HL-60 (cell line): ENCODE measurements at regions not wholly inside any gene's neighbourhood (a gene's known extent, or its start where the extent isn't known, plus 50 kb on each side); places are given as distances from the start of the nearest gene placed in this dataset.

Source experiments
- DNase-seq, 2 experiments: peaks; one replicate each; pipeline ENCODE4 v3.0.0-alpha.2; 2010 to 2020; ENCODE audit warnings: low read depth in 1 of 2, low spot score in 1 of 2
- H3K27ac ChIP-seq: fragments of 250-450 bp; sonication (Bioruptor Pico); replicated peaks from 2 replicates; pipeline ENCODE4 v1.5.1; 2020; ENCODE audit warnings: mild to moderate bottlenecking, moderate library complexity
- H3K27me3 ChIP-seq: fragments of 250-450 bp; sonication (Bioruptor Pico); 2 replicates; pipeline ENCODE4 v1.5.1; 2021; ENCODE audit warnings: mild to moderate bottlenecking, moderate library complexity; ENCODE audit not compliant: insufficient read depth, poor library complexity, severe bottlenecking
- H3K4me3 ChIP-seq: replicated peaks from 2 replicates; pipeline ENCODE4 v1.5.1; 2011; ENCODE audit warnings: mild to moderate bottlenecking, control low read depth, low read length; ENCODE audit not compliant: insufficient read depth
- GABPA ChIP-seq: IDR thresholded peaks from 2 replicates; pipeline ENCODE4 v1.6.1; 2012; ENCODE audit warnings: low read depth
- POLR2AphosphoS5 ChIP-seq: IDR thresholded peaks from 2 replicates; pipeline ENCODE4 v1.6.1; 2012; ENCODE audit warnings: low read depth
- SPI1 ChIP-seq: IDR thresholded peaks from 2 replicates; pipeline ENCODE4 v1.6.1; 2012; ENCODE audit warnings: low read depth, mild to moderate bottlenecking, borderline replicate concordance
- TF ChIP-seq, protein P1 (sequence below): IDR thresholded peaks from 2 replicates; pipeline ENCODE4 v1.6.1; 2012; ENCODE audit warnings: low read depth; ENCODE audit not compliant: insufficient replicate concordance
- TF ChIP-seq, protein P2 (sequence below): IDR thresholded peaks from one replicate; pipeline ENCODE4 v1.5.1; 2011; ENCODE audit warnings: low read length, control low read depth, inconsistent platforms; ENCODE audit not compliant: insufficient read depth

DNA sequence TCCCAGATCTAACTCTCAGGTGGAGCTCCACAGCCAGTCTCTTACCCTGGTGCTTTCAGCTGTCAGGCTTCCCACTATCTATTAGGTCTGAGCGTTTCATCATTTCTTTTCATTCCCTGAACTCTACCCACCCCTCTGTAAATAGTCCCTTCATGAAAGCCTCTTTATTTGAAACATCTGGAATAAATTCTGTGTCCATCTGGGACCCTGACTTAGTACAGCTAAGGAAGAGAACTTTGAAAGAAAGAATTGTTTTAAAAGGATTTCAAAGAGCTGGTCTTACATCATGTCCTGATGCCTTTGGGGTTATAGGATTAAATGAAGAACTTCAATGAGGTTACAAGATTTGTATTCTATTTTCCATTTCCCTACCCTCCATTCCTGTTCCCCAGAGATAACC is 388.5 kb upstream of the CA10 start:
- Histone ChIP-seq H3K4me3 (no peak overlapping the region), H3K27me3 (no peaks in the 10 kb centered on the region), H3K27ac (no peak overlapping the region)
- DNase-seq: no peak
- TF ChIP-seq GABPA: no peak
- TF ChIP-seq, protein P1, sequence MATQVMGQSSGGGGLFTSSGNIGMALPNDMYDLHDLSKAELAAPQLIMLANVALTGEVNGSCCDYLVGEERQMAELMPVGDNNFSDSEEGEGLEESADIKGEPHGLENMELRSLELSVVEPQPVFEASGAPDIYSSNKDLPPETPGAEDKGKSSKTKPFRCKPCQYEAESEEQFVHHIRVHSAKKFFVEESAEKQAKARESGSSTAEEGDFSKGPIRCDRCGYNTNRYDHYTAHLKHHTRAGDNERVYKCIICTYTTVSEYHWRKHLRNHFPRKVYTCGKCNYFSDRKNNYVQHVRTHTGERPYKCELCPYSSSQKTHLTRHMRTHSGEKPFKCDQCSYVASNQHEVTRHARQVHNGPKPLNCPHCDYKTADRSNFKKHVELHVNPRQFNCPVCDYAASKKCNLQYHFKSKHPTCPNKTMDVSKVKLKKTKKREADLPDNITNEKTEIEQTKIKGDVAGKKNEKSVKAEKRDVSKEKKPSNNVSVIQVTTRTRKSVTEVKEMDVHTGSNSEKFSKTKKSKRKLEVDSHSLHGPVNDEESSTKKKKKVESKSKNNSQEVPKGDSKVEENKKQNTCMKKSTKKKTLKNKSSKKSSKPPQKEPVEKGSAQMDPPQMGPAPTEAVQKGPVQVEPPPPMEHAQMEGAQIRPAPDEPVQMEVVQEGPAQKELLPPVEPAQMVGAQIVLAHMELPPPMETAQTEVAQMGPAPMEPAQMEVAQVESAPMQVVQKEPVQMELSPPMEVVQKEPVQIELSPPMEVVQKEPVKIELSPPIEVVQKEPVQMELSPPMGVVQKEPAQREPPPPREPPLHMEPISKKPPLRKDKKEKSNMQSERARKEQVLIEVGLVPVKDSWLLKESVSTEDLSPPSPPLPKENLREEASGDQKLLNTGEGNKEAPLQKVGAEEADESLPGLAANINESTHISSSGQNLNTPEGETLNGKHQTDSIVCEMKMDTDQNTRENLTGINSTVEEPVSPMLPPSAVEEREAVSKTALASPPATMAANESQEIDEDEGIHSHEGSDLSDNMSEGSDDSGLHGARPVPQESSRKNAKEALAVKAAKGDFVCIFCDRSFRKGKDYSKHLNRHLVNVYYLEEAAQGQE: no peak
- TF ChIP-seq, protein P2, sequence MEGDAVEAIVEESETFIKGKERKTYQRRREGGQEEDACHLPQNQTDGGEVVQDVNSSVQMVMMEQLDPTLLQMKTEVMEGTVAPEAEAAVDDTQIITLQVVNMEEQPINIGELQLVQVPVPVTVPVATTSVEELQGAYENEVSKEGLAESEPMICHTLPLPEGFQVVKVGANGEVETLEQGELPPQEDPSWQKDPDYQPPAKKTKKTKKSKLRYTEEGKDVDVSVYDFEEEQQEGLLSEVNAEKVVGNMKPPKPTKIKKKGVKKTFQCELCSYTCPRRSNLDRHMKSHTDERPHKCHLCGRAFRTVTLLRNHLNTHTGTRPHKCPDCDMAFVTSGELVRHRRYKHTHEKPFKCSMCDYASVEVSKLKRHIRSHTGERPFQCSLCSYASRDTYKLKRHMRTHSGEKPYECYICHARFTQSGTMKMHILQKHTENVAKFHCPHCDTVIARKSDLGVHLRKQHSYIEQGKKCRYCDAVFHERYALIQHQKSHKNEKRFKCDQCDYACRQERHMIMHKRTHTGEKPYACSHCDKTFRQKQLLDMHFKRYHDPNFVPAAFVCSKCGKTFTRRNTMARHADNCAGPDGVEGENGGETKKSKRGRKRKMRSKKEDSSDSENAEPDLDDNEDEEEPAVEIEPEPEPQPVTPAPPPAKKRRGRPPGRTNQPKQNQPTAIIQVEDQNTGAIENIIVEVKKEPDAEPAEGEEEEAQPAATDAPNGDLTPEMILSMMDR: no peak
- TF ChIP-seq SPI1: no peak
- no peak for TF ChIP-seq POLR2AphosphoS5

DNA sequence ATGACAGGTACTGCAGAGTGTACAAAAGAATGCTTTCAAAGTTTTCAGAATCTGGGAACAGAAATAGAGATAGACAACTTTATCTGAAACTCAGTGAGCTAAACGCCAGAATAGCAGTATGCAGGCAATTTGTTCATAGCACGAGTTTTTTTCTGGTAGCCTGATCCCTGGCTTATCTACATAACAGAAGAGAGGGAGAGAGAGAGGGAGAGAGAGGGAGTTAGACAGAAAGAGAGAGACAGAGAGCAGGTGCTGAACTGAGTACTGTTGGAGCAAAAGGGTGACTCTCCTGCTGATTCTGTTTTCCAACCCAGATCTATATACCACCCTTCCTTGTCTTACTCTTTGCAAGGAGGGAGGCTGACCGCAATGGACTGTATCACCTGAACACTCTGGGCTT is 388.0 kb upstream of the CA10 start:
- TF ChIP-seq, protein P2: no peak
- TF ChIP-seq SPI1 (no peak), GABPA (no peak), POLR2AphosphoS5 (no peak)
- TF ChIP-seq, protein P1: no peak
- Histone ChIP-seq H3K27me3 (no peaks in the 10 kb centered on the region), H3K4me3 (no peak overlapping the region), H3K27ac (no peak overlapping the region)
- DNase-seq: no peak

DNA sequence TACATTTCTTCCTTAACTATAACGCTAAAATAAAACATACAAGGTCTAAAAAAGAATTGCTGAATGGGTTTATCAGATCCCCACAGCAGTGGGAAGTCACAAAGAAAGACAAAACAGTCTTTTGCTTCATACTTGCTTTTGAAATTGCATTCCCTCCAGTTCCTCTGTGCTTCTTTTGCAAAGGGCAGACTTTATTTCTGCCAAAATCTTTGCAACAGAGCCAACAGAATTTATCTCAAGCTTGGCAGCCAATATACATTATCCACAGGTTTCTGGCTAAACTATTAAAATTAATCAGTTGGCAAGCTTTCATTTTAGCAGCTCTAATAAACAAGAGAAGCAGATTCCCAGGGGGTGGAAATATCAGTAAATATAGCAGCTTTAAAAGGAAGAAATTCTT is 378.9 kb upstream of the CA10 start:
- no peaks in the 10 kb centered on the region for H3K27me3 ChIP-seq
- TF ChIP-seq SPI1 (no peak), GABPA (no peak), POLR2AphosphoS5 (no peak)
- TF ChIP-seq, protein P1: no peak
- TF ChIP-seq, protein P2: no peak
- H3K27ac ChIP-seq: no peak overlapping the region
- no peak overlapping the region for H3K4me3 ChIP-seq
- DNase-seq: no peak
